GM18867 (cell line): ENCODE measurements at regions not wholly inside any gene's neighbourhood (a gene's known extent, or its start where the extent isn't known, plus 50 kb on each side); places are given as distances from the start of the nearest gene placed in this dataset.

Source experiments
- ATAC-seq: cut with Tn5 transposase; IDR thresholded peaks from one replicate; pipeline ENCODE4 v1.9.1; 2021; ENCODE audit warnings: mild to moderate bottlenecking, moderate library complexity; ENCODE audit not compliant: unreplicated experiment

GRCh38 chr2:176642074-176642473 lies 372.8 kb downstream of the MTX2 start:
- peak; percentile 46 for ATAC-seq

- ATAC-seq = no peak
Observed at GRCh38 chr2:176643646-176644045, 374.4 kb downstream of the MTX2 start.

GRCh38 chr2:176645494-176645893 lies 376.3 kb downstream of the MTX2 start:
- no peak for ATAC-seq

GRCh38 chr2:176646033-176646615 lies 376.9 kb downstream of the MTX2 start:
- ATAC-seq = no peak

GRCh38 chr2:176647325-176648165 lies 378.3 kb downstream of the MTX2 start:
- no peak for ATAC-seq

GRCh38 chr2:176648700-176649297 lies 379.6 kb downstream of the MTX2 start:
- no peak for ATAC-seq

GRCh38 chr2:176650104-176650837 lies 381.0 kb downstream of the MTX2 start:
- ATAC-seq = no peak

- no peak for ATAC-seq
Observed at GRCh38 chr2:176650838-176651555, 381.8 kb downstream of the MTX2 start.

GRCh38 chr2:176652300-176653182 lies 383.3 kb downstream of the MTX2 start:
- peak; percentile 69 for ATAC-seq

GRCh38 chr2:176653479-176654443 lies 384.5 kb downstream of the MTX2 start:
- ATAC-seq = peak; percentile 96

- no peak for ATAC-seq
Observed at GRCh38 chr2:176656038-176656775, 387.0 kb downstream of the MTX2 start.

- no peak for ATAC-seq
Observed at GRCh38 chr2:176656776-176657140, 387.5 kb downstream of the MTX2 start.

- ATAC-seq = no peak
Observed at GRCh38 chr2:176657393-176657792, 388.2 kb downstream of the MTX2 start.

- ATAC-seq = no peak
Observed at GRCh38 chr2:176658708-176659107, 389.5 kb downstream of the MTX2 start.

- no peak for ATAC-seq
Observed at GRCh38 chr2:176662753-176663152, 393.5 kb downstream of the MTX2 start.

GRCh38 chr2:176664478-176664877 lies 395.2 kb downstream of the MTX2 start:
- no peak for ATAC-seq

- ATAC-seq = no peak
Observed at GRCh38 chr2:176665086-176665485, 395.8 kb downstream of the MTX2 start.

GRCh38 chr2:176668912-176669311 lies 399.7 kb downstream of the MTX2 start:
- ATAC-seq = no peak
